ENCODE measurements at regions not wholly inside any gene's neighbourhood (a gene's known extent, or its start where the extent isn't known, plus 50 kb on each side); places are given as distances from the start of the nearest gene placed in this dataset.
A peak's percentile ranks its signal among the peaks of the same experiment; 100 is the strongest.
"Not testable (repeated sequence)": the region's sequence is repeated elsewhere in the genome, so short reads cannot be mapped to it uniquely, and the experiment has no call there.

GRCh38 chr6:71007298-71007697 is 50.4 kb upstream of the B3GAT2 start:
- DNase-seq, result not testable (repeated sequence)

- DNase-seq, result no peak
Observed at GRCh38 chr6:71011871-71012371, 55.1 kb upstream of the B3GAT2 start.

- peak; percentile 64 to 70 for DNase-seq
Observed at GRCh38 chr6:71012866-71013469, 56.1 kb upstream of the B3GAT2 start.

- peak in 1 of 2 experiments; percentile 5 for DNase-seq
Observed at GRCh38 chr6:71015392-71015791, 58.5 kb upstream of the B3GAT2 start.

- no peak for DNase-seq
Observed at GRCh38 chr6:71028236-71028876, 71.5 kb upstream of the B3GAT2 start.

- no peak for DNase-seq
Observed at GRCh38 chr6:71028877-71029252, 72.0 kb upstream of the B3GAT2 start.

- no peak for DNase-seq
Observed at GRCh38 chr6:71029555-71029954, 72.7 kb upstream of the B3GAT2 start.

- DNase-seq, result no peak
Observed at GRCh38 chr6:71031912-71032311, 75.1 kb upstream of the B3GAT2 start.

- no peak for DNase-seq
Observed at GRCh38 chr6:71033171-71033570, 76.3 kb upstream of the B3GAT2 start.

GRCh38 chr6:71033890-71034289 is 77.0 kb upstream of the B3GAT2 start:
- no peak for DNase-seq

- no peak for DNase-seq
Observed at GRCh38 chr6:71034563-71035345, 77.9 kb upstream of the B3GAT2 start.

- DNase-seq, result no peak
Observed at GRCh38 chr6:71035871-71036270, 79.0 kb upstream of the B3GAT2 start.

- DNase-seq, result no peak
Observed at GRCh38 chr6:71038711-71039344, 82.0 kb upstream of the B3GAT2 start.

- no peak for DNase-seq
Observed at GRCh38 chr6:71040043-71040442, 83.2 kb upstream of the B3GAT2 start.

GRCh38 chr6:71040841-71041240 is 84.0 kb upstream of the B3GAT2 start:
- DNase-seq, result no peak

GRCh38 chr6:71043902-71044301 is 87.0 kb upstream of the B3GAT2 start:
- peak; percentile 5 to 8 for DNase-seq

GRCh38 chr6:71044753-71045152 is 87.9 kb upstream of the B3GAT2 start:
- DNase-seq, result no peak

- no peak for DNase-seq
Observed at GRCh38 chr6:71045296-71045695, 88.4 kb upstream of the B3GAT2 start.

GRCh38 chr6:71047417-71047816 is 90.6 kb upstream of the B3GAT2 start:
- DNase-seq, result no peak

GRCh38 chr6:71048320-71049164 is 91.7 kb upstream of the B3GAT2 start:
- no peak for DNase-seq

GRCh38 chr6:71049198-71049770 is 92.4 kb upstream of the B3GAT2 start:
- DNase-seq, result no peak

GRCh38 chr6:71053475-71053874 is 96.6 kb upstream of the B3GAT2 start:
- no peak for DNase-seq

Data from AML-193 (cell line).